Right lobe of liver (tissue), 4 donors: ENCODE measurements at regions not wholly inside any gene's neighbourhood (a gene's known extent, or its start where the extent isn't known, plus 50 kb on each side); places are given as distances from the start of the nearest gene placed in this dataset.
"Not testable (repeated sequence)": the region's sequence is repeated elsewhere in the genome, so short reads cannot be mapped to it uniquely, and the experiment has no call there.

Experiments
- CTCF ChIP-seq, 4 donors: fragments of 200-600 bp in 3 of 4; fragments of 450-650 bp in 1 of 4; IDR thresholded peaks; one replicate each; pipeline versions ENCODE4 v1.5.1 to v1.8.0; 2016 to 2022; ENCODE audit warnings: antibody characterized with exemption in 4 of 4, mild to moderate bottlenecking in 2 of 4
- POLR2A ChIP-seq: fragments of 450-650 bp; IDR thresholded peaks from one replicate; pipeline ENCODE4 v1.6.1; 2017; ENCODE audit warnings: antibody characterized with exemption, mild to moderate bottlenecking
- donor health status: DM: no; HTN: no; CAD: no.
- donor health status: DM: no; HTN: no; CAD: no.
- donor health status: DM: no; HTN: yes; CAD: no.

GRCh38 chrX:155814391-155814790 lies 66.8 kb upstream of the VAMP7 start:
- not testable (repeated sequence) for TF ChIP-seq CTCF (IDR thresholded peaks at IDR 0.05); POLR2A
